ENCODE measurements at regions not wholly inside any gene's neighbourhood (a gene's known extent, or its start where the extent isn't known, plus 50 kb on each side); places are given as distances from the start of the nearest gene placed in this dataset.

DNA sequence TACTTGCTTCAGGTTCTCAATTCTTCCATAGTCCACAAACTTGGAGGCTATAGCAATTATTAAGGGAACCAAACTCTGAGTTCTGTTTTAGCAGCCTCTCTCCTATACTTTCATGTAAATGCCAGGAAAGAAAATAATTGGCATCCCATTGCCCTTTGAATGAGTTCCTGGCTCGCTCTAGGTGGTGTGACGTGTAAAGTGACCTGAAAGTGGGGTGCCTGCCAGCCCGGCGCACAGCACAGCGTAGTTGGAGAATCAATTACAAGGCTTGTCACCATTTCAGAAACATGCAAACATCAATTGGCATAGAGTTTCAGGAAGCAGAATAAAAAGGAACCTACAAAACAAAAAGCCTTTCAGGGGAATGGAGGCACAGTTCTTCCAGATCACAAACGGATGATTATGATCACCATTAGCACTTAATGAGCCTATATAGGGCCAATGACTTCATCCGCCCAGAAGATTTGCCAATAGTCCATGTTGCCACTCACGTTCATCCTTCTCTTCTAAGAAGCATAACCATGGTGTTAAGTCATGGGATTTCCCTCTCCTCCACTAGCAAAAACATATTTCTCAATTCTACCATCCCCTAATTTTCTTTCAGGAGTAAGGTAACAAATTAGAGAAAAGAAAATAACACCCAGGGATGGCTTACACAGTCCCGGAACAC, 354.6 kb upstream of the ADGRL2 start:
- TF ChIP-seq, protein P1, sequence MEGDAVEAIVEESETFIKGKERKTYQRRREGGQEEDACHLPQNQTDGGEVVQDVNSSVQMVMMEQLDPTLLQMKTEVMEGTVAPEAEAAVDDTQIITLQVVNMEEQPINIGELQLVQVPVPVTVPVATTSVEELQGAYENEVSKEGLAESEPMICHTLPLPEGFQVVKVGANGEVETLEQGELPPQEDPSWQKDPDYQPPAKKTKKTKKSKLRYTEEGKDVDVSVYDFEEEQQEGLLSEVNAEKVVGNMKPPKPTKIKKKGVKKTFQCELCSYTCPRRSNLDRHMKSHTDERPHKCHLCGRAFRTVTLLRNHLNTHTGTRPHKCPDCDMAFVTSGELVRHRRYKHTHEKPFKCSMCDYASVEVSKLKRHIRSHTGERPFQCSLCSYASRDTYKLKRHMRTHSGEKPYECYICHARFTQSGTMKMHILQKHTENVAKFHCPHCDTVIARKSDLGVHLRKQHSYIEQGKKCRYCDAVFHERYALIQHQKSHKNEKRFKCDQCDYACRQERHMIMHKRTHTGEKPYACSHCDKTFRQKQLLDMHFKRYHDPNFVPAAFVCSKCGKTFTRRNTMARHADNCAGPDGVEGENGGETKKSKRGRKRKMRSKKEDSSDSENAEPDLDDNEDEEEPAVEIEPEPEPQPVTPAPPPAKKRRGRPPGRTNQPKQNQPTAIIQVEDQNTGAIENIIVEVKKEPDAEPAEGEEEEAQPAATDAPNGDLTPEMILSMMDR (IDR thresholded peaks at IDR 0.05; ENCODE audit: poor library complexity, severe bottlenecking) = no peak
- TF ChIP-seq EZH2 (IDR thresholded peaks at IDR 0.05; ENCODE audit: borderline replicate concordance, insufficient read depth, low read length, poor library complexity, severe bottlenecking) (no peak), TAF1 (IDR thresholded peaks at IDR 0.05; ENCODE audit: low read depth) (no peak), RAD21 (conservative IDR thresholded peaks at IDR 0.05) (no peak)

Data from neural cell (in vitro differentiated cells).